ENCODE measurements at regions not wholly inside any gene's neighbourhood (a gene's known extent, or its start where the extent isn't known, plus 50 kb on each side); places are given as distances from the start of the nearest gene placed in this dataset.
A peak's percentile ranks its signal among the peaks of the same experiment; 100 is the strongest.
"Not testable (repeated sequence)": the region's sequence is repeated elsewhere in the genome, so short reads cannot be mapped to it uniquely, and the experiment has no call there.

GRCh38 chr3:192968901-192969300 is 51.2 kb upstream of the MB21D2 start:
- DNase-seq (ENCODE audit: low read depth) = peak; percentile 28
- in situ Hi-C loops (cut with HindIII; ENCODE audit: low sequenced_read_pairs); H3K4me3 ChIP-seq (ENCODE audit: low read depth, low read length): not testable (repeated sequence)

- TF ChIP-seq CTCF (IDR thresholded peaks at IDR 0.05; ENCODE audit: low read depth, low read length, missing control alignments) = no peak
- no peak for DNase-seq (ENCODE audit: low read depth)
- in situ Hi-C loops (cut with HindIII; ENCODE audit: low sequenced_read_pairs) = no loop called here
- no peak overlapping the region for H3K4me3 ChIP-seq (ENCODE audit: low read depth, low read length)
Observed at GRCh38 chr3:192980632-192981031, 63.0 kb upstream of the MB21D2 start.

GRCh38 chr3:192986379-192986778 is 68.7 kb upstream of the MB21D2 start:
- no peak for DNase-seq (ENCODE audit: low read depth)
- in situ Hi-C loops (cut with HindIII; ENCODE audit: low sequenced_read_pairs) = no loop called here
- TF ChIP-seq CTCF (IDR thresholded peaks at IDR 0.05; ENCODE audit: low read depth, low read length, missing control alignments) = no peak
- no peak overlapping the region for H3K4me3 ChIP-seq (ENCODE audit: low read depth, low read length)

- in situ Hi-C loops (cut with HindIII; ENCODE audit: low sequenced_read_pairs) = no loop called here
- no peak for DNase-seq (ENCODE audit: low read depth)
- H3K4me3 ChIP-seq (ENCODE audit: low read depth, low read length) = no peak overlapping the region
- TF ChIP-seq CTCF (IDR thresholded peaks at IDR 0.05; ENCODE audit: low read depth, low read length, missing control alignments) = no peak
Observed at GRCh38 chr3:192991356-192991755, 73.7 kb upstream of the MB21D2 start.

GRCh38 chr3:192992361-192992760 is 74.7 kb upstream of the MB21D2 start:
- no peak overlapping the region for H3K4me3 ChIP-seq (ENCODE audit: low read depth, low read length)
- TF ChIP-seq CTCF (IDR thresholded peaks at IDR 0.05; ENCODE audit: low read depth, low read length, missing control alignments) = no peak
- in situ Hi-C loops (cut with HindIII; ENCODE audit: low sequenced_read_pairs) = no loop called here
- no peak for DNase-seq (ENCODE audit: low read depth)

- no peak for DNase-seq (ENCODE audit: low read depth)
- in situ Hi-C loops (cut with HindIII; ENCODE audit: low sequenced_read_pairs) = no loop called here
- no peak overlapping the region for H3K4me3 ChIP-seq (ENCODE audit: low read depth, low read length)
- no peak for TF ChIP-seq CTCF (IDR thresholded peaks at IDR 0.05; ENCODE audit: low read depth, low read length, missing control alignments)
Observed at GRCh38 chr3:192993411-192993810, 75.8 kb upstream of the MB21D2 start.

- DNase-seq (ENCODE audit: low read depth); H3K4me3 ChIP-seq (ENCODE audit: low read depth, low read length); in situ Hi-C loops (cut with HindIII; ENCODE audit: low sequenced_read_pairs): not testable (repeated sequence)
Observed at GRCh38 chr3:193001113-193001512, 83.5 kb upstream of the MB21D2 start.

- in situ Hi-C loops (cut with HindIII; ENCODE audit: low sequenced_read_pairs); DNase-seq (ENCODE audit: low read depth): not testable (repeated sequence)
Observed at GRCh38 chr3:193003624-193004023, 86.0 kb upstream of the MB21D2 start.

More at GRCh38 chr3:193003624-193004023, 86.0 kb upstream of the MB21D2 start:
- H3K4me3 ChIP-seq (ENCODE audit: low read depth, low read length) = not testable (repeated sequence)

Measured in astrocyte of the cerebellum (primary cell).